Astrocyte (in vitro differentiated cells and primary cell): ENCODE measurements at regions not wholly inside any gene's neighbourhood (a gene's known extent, or its start where the extent isn't known, plus 50 kb on each side); places are given as distances from the start of the nearest gene placed in this dataset.

ENCODE experiments used
- DNase-seq: peaks from one replicate; pipeline ENCODE4 v3.0.0-alpha.2; 2010; ENCODE audit warnings: low read depth
- FAIRE-seq: peaks from 2 replicates; lab custom pipeline; 2011; peaks lifted over from hg19 to GRCh38; lab: Jason Lieb, UNC
- H2AFZ ChIP-seq: 2 replicates; pipeline ENCODE4 v1.6.0; 2012; ENCODE audit warnings: low read depth, low read length, inconsistent platforms
- H3K27ac ChIP-seq: 2 replicates; pipeline ENCODE4 v1.5.1; 2011; ENCODE audit warnings: low read depth, low read length, inconsistent platforms
- H3K27me3 ChIP-seq: 2 replicates; pipeline ENCODE4 v1.6.0; 2011; ENCODE audit warnings: low read length, inconsistent platforms; ENCODE audit not compliant: insufficient read depth
- H3K36me3 ChIP-seq: 2 replicates; pipeline ENCODE4 v1.5.1; 2011; ENCODE audit warnings: low read length, inconsistent platforms; ENCODE audit not compliant: insufficient read depth
- H3K4me1 ChIP-seq: 2 replicates; pipeline ENCODE4 v1.5.1; 2011; ENCODE audit warnings: low read length, inconsistent platforms; ENCODE audit not compliant: insufficient read depth
- H3K4me2 ChIP-seq: 2 replicates; pipeline ENCODE4 v1.6.0; 2012; ENCODE audit warnings: low read length, inconsistent platforms
- H3K4me3 ChIP-seq: 2 replicates; pipeline ENCODE4 v1.5.1; 2011; ENCODE audit warnings: low read depth, mild to moderate bottlenecking, low read length, inconsistent platforms; ENCODE audit not compliant: insufficient read depth
- H3K79me2 ChIP-seq: 2 replicates; pipeline ENCODE4 v1.6.0; 2012; ENCODE audit warnings: mild to moderate bottlenecking, low read length, inconsistent platforms; ENCODE audit not compliant: insufficient read depth
- H3K9ac ChIP-seq: 2 replicates; pipeline ENCODE4 v1.6.0; 2012; ENCODE audit warnings: mild to moderate bottlenecking, low read length, inconsistent platforms
- H3K9me3 ChIP-seq: 2 replicates; pipeline ENCODE4 v1.5.1; 2012; ENCODE audit warnings: low read depth, mild to moderate bottlenecking, low read length, inconsistent platforms; ENCODE audit not compliant: insufficient read depth
- H4K20me1 ChIP-seq: 2 replicates; pipeline ENCODE4 v1.6.0; 2012; ENCODE audit warnings: low read length, inconsistent platforms; ENCODE audit not compliant: insufficient read depth
- H3K27ac Mint-ChIP-seq: one replicate; pipeline ENCODE4 v1.8.0; 2021; ENCODE audit warnings: mild to moderate bottlenecking, mixed read lengths; ENCODE audit not compliant: unreplicated experiment
- H3K27me3 Mint-ChIP-seq: one replicate; pipeline ENCODE4 v1.8.0; 2021; ENCODE audit warnings: low read depth, mixed read lengths; ENCODE audit not compliant: unreplicated experiment
- H3K36me3 Mint-ChIP-seq: one replicate; pipeline ENCODE4 v1.8.0; 2021; ENCODE audit warnings: low read depth, mixed read lengths; ENCODE audit not compliant: unreplicated experiment
- H3K4me1 Mint-ChIP-seq: one replicate; pipeline ENCODE4 v1.8.0; 2021; ENCODE audit warnings: low read depth, mixed read lengths; ENCODE audit not compliant: unreplicated experiment
- H3K4me3 Mint-ChIP-seq: one replicate; pipeline ENCODE4 v1.8.0; 2021; ENCODE audit warnings: mild to moderate bottlenecking, moderate library complexity, mixed read lengths; ENCODE audit not compliant: unreplicated experiment
- H3K9me3 Mint-ChIP-seq: one replicate; pipeline ENCODE4 v1.8.0; 2021; ENCODE audit warnings: mild to moderate bottlenecking, mixed read lengths; ENCODE audit not compliant: unreplicated experiment
- EZH2 ChIP-seq: IDR thresholded peaks from 2 replicates; pipeline ENCODE4 v1.6.1; 2012; ENCODE audit warnings: mild to moderate bottlenecking, low read length, inconsistent platforms; ENCODE audit not compliant: insufficient read depth
- TF ChIP-seq, protein P1 (sequence below): IDR thresholded peaks from 2 replicates; pipeline ENCODE4 v1.5.1; 2011; ENCODE audit warnings: low read depth, mild to moderate bottlenecking, inconsistent platforms, low read length, moderate library complexity; ENCODE audit not compliant: insufficient read depth

DNA sequence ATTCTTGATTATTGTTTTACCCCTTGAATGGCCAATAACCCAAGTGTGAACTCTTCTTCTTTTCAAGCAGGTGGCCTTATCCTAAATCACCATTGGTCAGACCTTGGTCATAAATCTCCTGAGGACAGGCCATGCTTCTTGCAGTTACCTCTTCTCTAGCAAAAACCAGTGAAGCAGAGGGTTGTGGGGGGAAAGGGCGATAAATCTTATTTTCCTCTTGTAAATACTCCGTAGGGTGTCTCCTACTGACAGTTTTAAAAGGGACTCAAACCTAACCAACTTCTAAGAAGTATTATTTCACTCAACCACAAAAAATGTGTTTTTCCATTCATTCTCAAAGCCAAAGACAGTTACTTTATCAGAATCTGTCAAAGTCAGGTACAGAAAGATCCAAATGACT is 168.1 kb upstream of the RMP24 start:
- H3K4me3 ChIP-seq: no peak overlapping the region
- TF ChIP-seq, protein P1, sequence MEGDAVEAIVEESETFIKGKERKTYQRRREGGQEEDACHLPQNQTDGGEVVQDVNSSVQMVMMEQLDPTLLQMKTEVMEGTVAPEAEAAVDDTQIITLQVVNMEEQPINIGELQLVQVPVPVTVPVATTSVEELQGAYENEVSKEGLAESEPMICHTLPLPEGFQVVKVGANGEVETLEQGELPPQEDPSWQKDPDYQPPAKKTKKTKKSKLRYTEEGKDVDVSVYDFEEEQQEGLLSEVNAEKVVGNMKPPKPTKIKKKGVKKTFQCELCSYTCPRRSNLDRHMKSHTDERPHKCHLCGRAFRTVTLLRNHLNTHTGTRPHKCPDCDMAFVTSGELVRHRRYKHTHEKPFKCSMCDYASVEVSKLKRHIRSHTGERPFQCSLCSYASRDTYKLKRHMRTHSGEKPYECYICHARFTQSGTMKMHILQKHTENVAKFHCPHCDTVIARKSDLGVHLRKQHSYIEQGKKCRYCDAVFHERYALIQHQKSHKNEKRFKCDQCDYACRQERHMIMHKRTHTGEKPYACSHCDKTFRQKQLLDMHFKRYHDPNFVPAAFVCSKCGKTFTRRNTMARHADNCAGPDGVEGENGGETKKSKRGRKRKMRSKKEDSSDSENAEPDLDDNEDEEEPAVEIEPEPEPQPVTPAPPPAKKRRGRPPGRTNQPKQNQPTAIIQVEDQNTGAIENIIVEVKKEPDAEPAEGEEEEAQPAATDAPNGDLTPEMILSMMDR: no peak
- TF ChIP-seq EZH2: no peak

DNA sequence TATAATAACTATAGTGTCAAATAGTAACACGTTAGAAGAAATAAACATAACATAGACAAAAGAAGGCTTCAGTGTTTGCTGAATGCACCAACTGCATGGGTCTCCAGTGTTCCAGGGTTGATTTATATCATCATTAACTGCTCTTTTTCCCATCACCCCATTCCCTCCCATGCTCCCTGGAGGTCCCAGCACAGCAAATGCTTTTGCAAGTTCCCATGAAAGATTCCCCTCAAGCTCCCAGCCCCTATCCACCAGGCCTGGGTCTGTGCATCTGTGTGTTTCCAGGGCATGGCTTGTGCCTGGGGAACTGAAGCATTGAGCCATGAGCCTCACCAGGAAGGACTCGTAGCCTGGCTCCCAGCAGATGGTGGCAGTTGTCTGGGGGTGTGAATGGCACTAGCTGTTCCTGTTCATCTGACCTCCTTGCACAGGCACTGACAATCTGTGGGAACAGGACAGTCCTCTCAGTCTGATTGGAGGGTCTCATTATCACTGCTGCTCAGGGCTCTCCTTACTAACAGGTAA is 164.6 kb upstream of the RMP24 start:
- no peak overlapping the region for H3K27ac Mint-ChIP-seq
- no peak overlapping the region for H2AFZ ChIP-seq
- no peaks in the 10 kb centered on the region for H3K27me3 ChIP-seq
- H3K9ac ChIP-seq: no peak overlapping the region
- H3K4me3 Mint-ChIP-seq: no peak overlapping the region
- no peak overlapping the region for H3K4me2 ChIP-seq
- FAIRE-seq (no peak), DNase-seq (no peak)
- no peaks in the 10 kb centered on the region for H3K9me3 ChIP-seq
- H3K36me3 Mint-ChIP-seq: no peaks in the 10 kb centered on the region
- peaks cover 4% of the 10 kb centered on the region for H3K4me1 Mint-ChIP-seq
- TF ChIP-seq EZH2: no peak
- TF ChIP-seq, protein P1: no peak
- no peak overlapping the region for H3K4me3 ChIP-seq
- no peaks in the 10 kb centered on the region for H3K9me3 Mint-ChIP-seq
- no peaks in the 10 kb centered on the region for H3K4me1 ChIP-seq
- H3K27me3 Mint-ChIP-seq: no peaks in the 10 kb centered on the region
- H4K20me1 ChIP-seq: no peaks in the 10 kb centered on the region
- H3K79me2 ChIP-seq: no peaks in the 10 kb centered on the region
- no peaks in the 10 kb centered on the region for H3K36me3 ChIP-seq
- H3K27ac ChIP-seq: no peak overlapping the region

More for the DNA sequence above, 168.1 kb upstream of the RMP24 start:
- H3K9me3 ChIP-seq: no peaks in the 10 kb centered on the region
- no peak overlapping the region for H2AFZ ChIP-seq
- H3K9ac ChIP-seq: no peak overlapping the region
- H3K27me3 ChIP-seq: no peaks in the 10 kb centered on the region
- Mint-ChIP-seq H3K4me3 (no peak overlapping the region), H3K36me3 (no peaks in the 10 kb centered on the region), H3K27me3 (no peaks in the 10 kb centered on the region), H3K9me3 (no peaks in the 10 kb centered on the region), H3K4me1 (peaks cover 7% of the 10 kb centered on the region), H3K27ac (no peak overlapping the region)
- no peaks in the 10 kb centered on the region for H3K4me1 ChIP-seq
- H3K4me2 ChIP-seq: no peak overlapping the region
- H3K79me2 ChIP-seq: no peaks in the 10 kb centered on the region
- FAIRE-seq (no peak), DNase-seq (no peak)
- H3K36me3 ChIP-seq: no peaks in the 10 kb centered on the region
- H3K27ac ChIP-seq: no peak overlapping the region
- no peaks in the 10 kb centered on the region for H4K20me1 ChIP-seq

DNA sequence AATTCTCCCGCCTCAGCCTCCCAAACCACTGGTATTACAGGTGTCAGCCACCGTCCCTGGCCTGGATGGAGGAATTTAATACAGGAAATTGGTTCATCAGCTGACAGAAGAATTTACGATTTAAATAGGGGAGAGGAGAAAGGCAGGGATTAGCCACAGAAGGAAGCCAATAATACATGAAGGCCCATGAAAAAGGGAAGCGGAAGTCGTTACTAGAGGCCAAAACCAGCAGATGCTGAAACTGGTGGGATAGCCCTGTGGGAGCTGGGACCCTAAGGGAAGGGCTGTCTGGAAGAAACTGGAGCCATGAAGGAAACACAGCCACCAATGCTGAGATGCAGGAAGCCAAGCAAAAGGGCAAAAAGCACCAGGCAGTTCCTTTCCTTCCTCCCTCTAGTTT is 163.7 kb upstream of the RMP24 start:
- H3K27me3 ChIP-seq: no peaks in the 10 kb centered on the region
- H3K4me1 ChIP-seq: no peaks in the 10 kb centered on the region
- H2AFZ ChIP-seq: no peak overlapping the region
- Mint-ChIP-seq H3K9me3 (no peaks in the 10 kb centered on the region), H3K36me3 (no peaks in the 10 kb centered on the region), H3K4me1 (no peaks in the 10 kb centered on the region), H3K27ac (no peak overlapping the region), H3K4me3 (no peak overlapping the region), H3K27me3 (peaks cover 3% of the 10 kb centered on the region)
- H3K9ac ChIP-seq: no peak overlapping the region
- no peak overlapping the region for H3K27ac ChIP-seq
- TF ChIP-seq, protein P1: no peak
- no peak for TF ChIP-seq EZH2
- no peak overlapping the region for H3K4me3 ChIP-seq
- H3K9me3 ChIP-seq: no peaks in the 10 kb centered on the region
- H3K79me2 ChIP-seq: no peaks in the 10 kb centered on the region
- no peaks in the 10 kb centered on the region for H4K20me1 ChIP-seq
- FAIRE-seq (no peak), DNase-seq (no peak)
- no peak overlapping the region for H3K4me2 ChIP-seq
- H3K36me3 ChIP-seq: no peaks in the 10 kb centered on the region
